ENCODE measurements at regions not wholly inside any gene's neighbourhood (a gene's known extent, or its start where the extent isn't known, plus 50 kb on each side); places are given as distances from the start of the nearest gene placed in this dataset.

GRCh38 chr5:74037321-74037720 is 411.3 kb downstream of the ARHGEF28 start:
- TF ChIP-seq ZBTB7A (IDR thresholded peaks at IDR 0.05; ENCODE audit: low read depth) (no peak), YY1 (IDR thresholded peaks at IDR 0.05; ENCODE audit: low read depth) (no peak), CREB1 (IDR thresholded peaks at IDR 0.05; ENCODE audit: low read depth) (no peak), RAD21 (IDR thresholded peaks at IDR 0.05; ENCODE audit: low read depth) (no peak), EGR1 (IDR thresholded peaks at IDR 0.05) (no peak), EP300 (IDR thresholded peaks at IDR 0.05; ENCODE audit: borderline replicate concordance) (no peak)
- TF ChIP-seq, protein P1, sequence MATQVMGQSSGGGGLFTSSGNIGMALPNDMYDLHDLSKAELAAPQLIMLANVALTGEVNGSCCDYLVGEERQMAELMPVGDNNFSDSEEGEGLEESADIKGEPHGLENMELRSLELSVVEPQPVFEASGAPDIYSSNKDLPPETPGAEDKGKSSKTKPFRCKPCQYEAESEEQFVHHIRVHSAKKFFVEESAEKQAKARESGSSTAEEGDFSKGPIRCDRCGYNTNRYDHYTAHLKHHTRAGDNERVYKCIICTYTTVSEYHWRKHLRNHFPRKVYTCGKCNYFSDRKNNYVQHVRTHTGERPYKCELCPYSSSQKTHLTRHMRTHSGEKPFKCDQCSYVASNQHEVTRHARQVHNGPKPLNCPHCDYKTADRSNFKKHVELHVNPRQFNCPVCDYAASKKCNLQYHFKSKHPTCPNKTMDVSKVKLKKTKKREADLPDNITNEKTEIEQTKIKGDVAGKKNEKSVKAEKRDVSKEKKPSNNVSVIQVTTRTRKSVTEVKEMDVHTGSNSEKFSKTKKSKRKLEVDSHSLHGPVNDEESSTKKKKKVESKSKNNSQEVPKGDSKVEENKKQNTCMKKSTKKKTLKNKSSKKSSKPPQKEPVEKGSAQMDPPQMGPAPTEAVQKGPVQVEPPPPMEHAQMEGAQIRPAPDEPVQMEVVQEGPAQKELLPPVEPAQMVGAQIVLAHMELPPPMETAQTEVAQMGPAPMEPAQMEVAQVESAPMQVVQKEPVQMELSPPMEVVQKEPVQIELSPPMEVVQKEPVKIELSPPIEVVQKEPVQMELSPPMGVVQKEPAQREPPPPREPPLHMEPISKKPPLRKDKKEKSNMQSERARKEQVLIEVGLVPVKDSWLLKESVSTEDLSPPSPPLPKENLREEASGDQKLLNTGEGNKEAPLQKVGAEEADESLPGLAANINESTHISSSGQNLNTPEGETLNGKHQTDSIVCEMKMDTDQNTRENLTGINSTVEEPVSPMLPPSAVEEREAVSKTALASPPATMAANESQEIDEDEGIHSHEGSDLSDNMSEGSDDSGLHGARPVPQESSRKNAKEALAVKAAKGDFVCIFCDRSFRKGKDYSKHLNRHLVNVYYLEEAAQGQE (IDR thresholded peaks at IDR 0.05; ENCODE audit: low read depth) = no peak

GRCh38 chr5:74035521-74035937 is 409.5 kb downstream of the ARHGEF28 start:
- TF ChIP-seq RAD21 (IDR thresholded peaks at IDR 0.05; ENCODE audit: low read depth) (peak; percentile 72), TEAD4 (IDR thresholded peaks at IDR 0.05) (no peak)

GRCh38 chr5:74034733-74035132 is 408.7 kb downstream of the ARHGEF28 start:
- no peak for TF ChIP-seq NFIC (IDR thresholded peaks at IDR 0.05)
- TF ChIP-seq RAD21 (IDR thresholded peaks at IDR 0.05; ENCODE audit: low read depth) = no peak
- no peak for TF ChIP-seq ZBTB7A (IDR thresholded peaks at IDR 0.05; ENCODE audit: low read depth)
- TF ChIP-seq, protein P2, sequence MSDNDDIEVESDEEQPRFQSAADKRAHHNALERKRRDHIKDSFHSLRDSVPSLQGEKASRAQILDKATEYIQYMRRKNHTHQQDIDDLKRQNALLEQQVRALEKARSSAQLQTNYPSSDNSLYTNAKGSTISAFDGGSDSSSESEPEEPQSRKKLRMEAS (IDR thresholded peaks at IDR 0.05) = no peak
- TF ChIP-seq TEAD4 (IDR thresholded peaks at IDR 0.05) = no peak
- no peak for TF ChIP-seq CREB1 (IDR thresholded peaks at IDR 0.05; ENCODE audit: low read depth)
- TF ChIP-seq, protein P1 (IDR thresholded peaks at IDR 0.05; ENCODE audit: low read depth) = no peak

DNA sequence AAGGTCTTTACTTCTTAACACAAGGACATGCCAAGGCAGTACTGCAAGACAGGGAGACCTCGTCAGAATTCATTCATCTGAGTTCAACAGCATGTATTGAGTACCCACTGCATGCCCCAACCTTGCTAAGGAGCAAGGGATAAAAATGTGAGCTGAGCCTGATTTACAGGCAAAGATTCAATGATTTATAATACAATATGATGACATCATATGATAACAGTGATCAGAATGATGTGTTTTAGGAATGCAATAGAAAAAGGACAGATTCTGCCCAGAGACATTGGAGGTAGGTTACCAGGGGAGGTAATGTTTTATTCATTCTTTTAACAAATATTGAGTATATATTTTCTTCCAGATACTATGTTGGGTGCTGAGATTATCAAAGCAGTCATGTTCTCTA is 406.6 kb downstream of the ARHGEF28 start:
- TF ChIP-seq CEBPB (IDR thresholded peaks at IDR 0.05) (no peak), ZBTB7A (IDR thresholded peaks at IDR 0.05; ENCODE audit: low read depth) (no peak), TAF1 (IDR thresholded peaks at IDR 0.05; ENCODE audit: low read depth) (no peak), NFIC (IDR thresholded peaks at IDR 0.05) (no peak), USF1 (IDR thresholded peaks at IDR 0.05) (no peak), RAD21 (IDR thresholded peaks at IDR 0.05; ENCODE audit: low read depth) (no peak), YY1 (IDR thresholded peaks at IDR 0.05; ENCODE audit: low read depth) (no peak), EP300 (IDR thresholded peaks at IDR 0.05; ENCODE audit: borderline replicate concordance) (no peak), FOXM1 (IDR thresholded peaks at IDR 0.05; ENCODE audit: borderline replicate concordance, low read depth) (no peak), TCF12 (IDR thresholded peaks at IDR 0.05; ENCODE audit: low read depth) (no peak), EGR1 (IDR thresholded peaks at IDR 0.05) (no peak), TEAD4 (IDR thresholded peaks at IDR 0.05) (no peak), CREB1 (IDR thresholded peaks at IDR 0.05; ENCODE audit: low read depth) (no peak)
- TF ChIP-seq, protein P1 (IDR thresholded peaks at IDR 0.05; ENCODE audit: low read depth) = no peak
- TF ChIP-seq, protein P2 (IDR thresholded peaks at IDR 0.05) = no peak

DNA sequence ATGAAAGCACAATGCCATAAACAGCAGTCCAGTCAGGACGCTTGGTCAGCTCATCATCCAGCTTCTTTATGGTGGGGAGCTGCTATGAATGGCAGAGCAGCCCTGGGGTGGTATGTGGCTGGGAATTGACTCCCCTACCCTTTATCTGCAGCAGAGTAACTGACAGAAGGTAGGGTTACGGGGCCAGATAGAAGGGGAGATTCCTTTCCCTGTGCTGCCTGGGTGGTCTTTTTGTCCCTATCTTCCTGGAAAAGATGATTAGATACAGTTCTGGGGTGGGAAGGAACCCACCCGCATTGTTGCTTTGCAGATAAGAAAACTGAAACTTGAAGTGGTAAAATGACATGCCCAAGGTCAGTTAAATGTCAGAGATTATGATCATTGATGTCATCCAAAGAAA is 405.5 kb downstream of the ARHGEF28 start:
- TF ChIP-seq YY1 (IDR thresholded peaks at IDR 0.05; ENCODE audit: low read depth) (no peak), CREB1 (IDR thresholded peaks at IDR 0.05; ENCODE audit: low read depth) (no peak), RAD21 (IDR thresholded peaks at IDR 0.05; ENCODE audit: low read depth) (no peak), EP300 (IDR thresholded peaks at IDR 0.05; ENCODE audit: borderline replicate concordance) (no peak), ZBTB7A (IDR thresholded peaks at IDR 0.05; ENCODE audit: low read depth) (no peak), TCF12 (IDR thresholded peaks at IDR 0.05; ENCODE audit: low read depth) (no peak), FOXM1 (IDR thresholded peaks at IDR 0.05; ENCODE audit: borderline replicate concordance, low read depth) (no peak)
- TF ChIP-seq, protein P2 (IDR thresholded peaks at IDR 0.05) = no peak
- TF ChIP-seq, protein P1 (IDR thresholded peaks at IDR 0.05; ENCODE audit: low read depth) = no peak
